Ascending aorta (tissue), 2 donors: ENCODE measurements at regions not wholly inside any gene's neighbourhood (a gene's known extent, or its start where the extent isn't known, plus 50 kb on each side); places are given as distances from the start of the nearest gene placed in this dataset.

Experiments used
- DNase-seq, 2 donors: peaks; one replicate each; pipeline ENCODE4 v3.0.0-alpha.2; 2019; ENCODE audit warnings: low spot score in 2 of 2
- H3K27ac ChIP-seq, 2 donors: fragments of 200-600 bp; sonication (generic); one replicate each; pipeline ENCODE4 v1.5.1; 2016 to 2017; ENCODE audit warnings: mild to moderate bottlenecking in 1 of 2
- H3K27me3 ChIP-seq: fragments of 200-600 bp; sonication (generic); one replicate; pipeline ENCODE4 v1.5.1; 2017
- H3K36me3 ChIP-seq, 2 donors: fragments of 200-600 bp; sonication (generic); one replicate each; pipeline ENCODE4 v1.5.1; 2016
- H3K4me1 ChIP-seq, 2 donors: fragments of 200-600 bp; sonication (generic); one replicate each; pipeline ENCODE4 v1.5.1; 2016 to 2017; ENCODE audit warnings: mild to moderate bottlenecking in 1 of 2
- H3K4me3 ChIP-seq, 2 donors: fragments of 200-600 bp; sonication (generic); one replicate each; pipeline ENCODE4 v1.5.1; 2016 to 2017; ENCODE audit warnings: mild to moderate bottlenecking in 1 of 2
- H3K9me3 ChIP-seq, 2 donors: fragments of 200-600 bp; sonication (generic); one replicate each; pipeline ENCODE4 v1.5.1; 2016
- CTCF ChIP-seq, 3 experiments: fragments of 200-600 bp in 2 of 3; fragments of 450-650 bp in 1 of 3; sonication (generic) in 2 of 3; IDR thresholded peaks; one replicate each; pipeline ENCODE4 v1.5.1; 2016 to 2019; ENCODE audit warnings: antibody characterized with exemption in 3 of 3, mild to moderate bottlenecking in 1 of 3, moderate library complexity in 1 of 3
- intact Hi-C: fragments of 100-400 bp; cut with DNase I; formaldehyde crosslinking; loops from one replicate; pipeline ENCODE4 v1.15.1; 2023

GRCh38 chr5:72741805-72742204, 74.7 kb upstream of the TNPO1 start:
- no peaks in the 10 kb centered on the region for H3K4me1 ChIP-seq
- H3K36me3 ChIP-seq, result no peaks in the 10 kb centered on the region
- no peaks in the 10 kb centered on the region for H3K27me3 ChIP-seq
- intact Hi-C loops, result no loop called here
- no peaks in the 10 kb centered on the region for H3K9me3 ChIP-seq
- H3K4me3 ChIP-seq, result no peak overlapping the region
- no peak for DNase-seq
- TF ChIP-seq CTCF (IDR thresholded peaks at IDR 0.05), result no peak
- no peak overlapping the region for H3K27ac ChIP-seq

GRCh38 chr5:72733810-72734209, 82.7 kb upstream of the TNPO1 start:
- H3K4me3 ChIP-seq, result no peak overlapping the region
- H3K4me1 ChIP-seq, result no peaks in the 10 kb centered on the region
- no peak for TF ChIP-seq CTCF (IDR thresholded peaks at IDR 0.05)
- no peaks in the 10 kb centered on the region for H3K9me3 ChIP-seq
- H3K27ac ChIP-seq, result no peak overlapping the region
- intact Hi-C loops, result no loop called here
- H3K36me3 ChIP-seq, result no peaks in the 10 kb centered on the region
- H3K27me3 ChIP-seq, result no peaks in the 10 kb centered on the region
- DNase-seq, result no peak

GRCh38 chr5:72723581-72723980, 92.9 kb upstream of the TNPO1 start:
- Histone ChIP-seq H3K9me3 (no peaks in the 10 kb centered on the region), H3K27me3 (no peaks in the 10 kb centered on the region), H3K4me3 (no peak overlapping the region), H3K4me1 (no peaks in the 10 kb centered on the region), H3K27ac (no peak overlapping the region), H3K36me3 (no peaks in the 10 kb centered on the region)
- no peak for TF ChIP-seq CTCF (IDR thresholded peaks at IDR 0.05)
- DNase-seq, result no peak
- intact Hi-C loops, result no loop called here

- intact Hi-C loops, result no loop called here
- Histone ChIP-seq H3K27ac (no peak overlapping the region), H3K4me1 (no peaks in the 10 kb centered on the region), H3K36me3 (no peaks in the 10 kb centered on the region), H3K9me3 (no peaks in the 10 kb centered on the region), H3K4me3 (no peak overlapping the region), H3K27me3 (no peaks in the 10 kb centered on the region)
- TF ChIP-seq CTCF (IDR thresholded peaks at IDR 0.05), result no peak
- no peak for DNase-seq
Observed at GRCh38 chr5:72722792-72723452, 93.5 kb upstream of the TNPO1 start.

GRCh38 chr5:72721844-72722243, 94.6 kb upstream of the TNPO1 start:
- no peaks in the 10 kb centered on the region for H3K27me3 ChIP-seq
- no peaks in the 10 kb centered on the region for H3K4me1 ChIP-seq
- H3K9me3 ChIP-seq, result no peaks in the 10 kb centered on the region
- no peak overlapping the region for H3K4me3 ChIP-seq
- no peak for DNase-seq
- intact Hi-C loops, result no loop called here
- no peak for TF ChIP-seq CTCF (IDR thresholded peaks at IDR 0.05)
- no peaks in the 10 kb centered on the region for H3K36me3 ChIP-seq
- H3K27ac ChIP-seq, result no peak overlapping the region

GRCh38 chr5:72720205-72720604, 96.3 kb upstream of the TNPO1 start:
- no peak for DNase-seq
- H3K4me1 ChIP-seq, result no peaks in the 10 kb centered on the region
- H3K27ac ChIP-seq, result no peak overlapping the region
- no peaks in the 10 kb centered on the region for H3K9me3 ChIP-seq
- no peak for TF ChIP-seq CTCF (IDR thresholded peaks at IDR 0.05)
- H3K27me3 ChIP-seq, result no peaks in the 10 kb centered on the region
- intact Hi-C loops, result no loop called here
- no peaks in the 10 kb centered on the region for H3K36me3 ChIP-seq
- no peak overlapping the region for H3K4me3 ChIP-seq
